Endothelial cell of umbilical vein (primary cell): ENCODE measurements at regions not wholly inside any gene's neighbourhood (a gene's known extent, or its start where the extent isn't known, plus 50 kb on each side); places are given as distances from the start of the nearest gene placed in this dataset.

Experiments
- BruUV-seq: library from RNA; stranded (reverse); fragments of 400-500 nt; replicated peaks from 2 replicates; lab custom pipeline; 2021; lab: Mats Ljungman, UMichigan
- CTCF ChIA-PET: fragments of 300-600, 350-600 bp; sonication (Branson Sonifier 250); formaldehyde crosslinking; loops from one replicate; lab custom pipeline; 2021; ENCODE audit warnings: antibody characterized with exemption, inconsistent platforms; lab: Charles Lee
- POLR2A ChIA-PET: fragments of 300-600, 350-600 bp; sonication (Branson Sonifier 250); formaldehyde crosslinking; loops from one replicate; lab custom pipeline; 2021; ENCODE audit warnings: antibody characterized with exemption, inconsistent platforms; lab: Charles Lee
- DNase-seq: peaks from one replicate; pipeline ENCODE4 v3.0.0-alpha.2; 2011; ENCODE audit warnings: low read depth, low spot score
- FAIRE-seq: peaks from 2 replicates; lab custom pipeline; 2011; peaks lifted over from hg19 to GRCh38; lab: Jason Lieb, UNC
- H2AFZ ChIP-seq: 2 replicates; pipeline ENCODE4 v1.6.0; 2012; ENCODE audit warnings: low read depth, low read length, control low read depth, inconsistent platforms
- H3K27ac ChIP-seq: 2 replicates; pipeline ENCODE4 v1.5.1; 2011; ENCODE audit warnings: low read depth, mild to moderate bottlenecking, control low read depth, low read length, moderate library complexity; ENCODE audit not compliant: insufficient read depth
- H3K27me3 ChIP-seq, 2 experiments: 2 replicates each; pipeline versions ENCODE4 v1.6.0 to v1.6.1; 2011; ENCODE audit warnings: low read length in 2 of 2, mixed read lengths in 1 of 2; ENCODE audit not compliant: control insufficient read depth in 2 of 2, insufficient read depth in 2 of 2
- H3K36me3 ChIP-seq, 2 experiments: 2 replicates in 1 of 2; 3 replicates in 1 of 2; pipeline ENCODE4 v1.5.1; 2011; ENCODE audit warnings: low read length in 2 of 2, mild to moderate bottlenecking in 1 of 2, moderate library complexity in 1 of 2; ENCODE audit not compliant: control insufficient read depth in 2 of 2, insufficient read depth in 2 of 2; ENCODE audit errors: extremely low read depth in 1 of 2
- H3K4me1 ChIP-seq: 3 replicates; pipeline ENCODE4 v1.5.1; 2011; ENCODE audit warnings: mild to moderate bottlenecking, low read length; ENCODE audit not compliant: control insufficient read depth, insufficient read depth; ENCODE audit errors: extremely low read depth
- H3K4me2 ChIP-seq: 2 replicates; pipeline ENCODE4 v1.6.1; 2011; ENCODE audit warnings: low read length, control low read depth, mixed read lengths; ENCODE audit not compliant: insufficient read depth
- H3K4me3 ChIP-seq, 3 experiments: fragments of 200-600 bp in 1 of 3; sonication (generic), shearing (Covaris generic) in 1 of 3; replicated peaks in 1 of 3; 2 replicates each; pipeline ENCODE4 v1.5.1; 2011 to 2016; ENCODE audit warnings: control low read depth in 3 of 3, low read length in 3 of 3, mild to moderate bottlenecking in 2 of 3, inconsistent platforms in 1 of 3, low read depth in 1 of 3, moderate library complexity in 1 of 3; ENCODE audit not compliant: insufficient read depth in 1 of 3
- H3K79me2 ChIP-seq: 2 replicates; pipeline ENCODE4 v1.6.0; 2012; ENCODE audit warnings: low read length, inconsistent platforms; ENCODE audit not compliant: control insufficient read depth, insufficient read depth
- H3K9ac ChIP-seq: replicated peaks from 2 replicates; pipeline ENCODE3; 2011; ENCODE audit warnings: low read length, control low read depth; ENCODE audit not compliant: insufficient read depth; ENCODE audit errors: extremely low read depth
- H3K9me1 ChIP-seq: replicated peaks from 3 replicates; pipeline ENCODE4 v1.6.0; 2011; ENCODE audit warnings: mild to moderate bottlenecking, low read length; ENCODE audit not compliant: control insufficient read depth, insufficient read depth; ENCODE audit errors: extremely low read depth
- H3K9me3 ChIP-seq: replicated peaks from 2 replicates; pipeline ENCODE4 v1.5.1; 2012; ENCODE audit warnings: low read length, inconsistent platforms; ENCODE audit not compliant: control insufficient read depth, insufficient read depth
- H4K20me1 ChIP-seq: replicated peaks from 2 replicates; pipeline ENCODE3; 2011; ENCODE audit warnings: mild to moderate bottlenecking, low read length; ENCODE audit not compliant: control insufficient read depth, insufficient read depth; ENCODE audit errors: extremely low read depth
- CTCF ChIP-seq, 2 donors: IDR thresholded peaks; 1 replicate in 1 of 2; 2 replicates in 1 of 2; pipeline ENCODE4 v1.5.1; 2011; ENCODE audit warnings: low read length in 2 of 2, mild to moderate bottlenecking in 2 of 2, moderate library complexity in 2 of 2, control low read depth in 1 of 2, inconsistent platforms in 1 of 2, low read depth in 1 of 2; ENCODE audit not compliant: insufficient read depth in 1 of 2; ENCODE audit errors: extremely low read depth in 1 of 2
- EZH2 ChIP-seq: IDR thresholded peaks from 2 replicates; pipeline ENCODE4 v1.6.1; 2012; ENCODE audit warnings: borderline replicate concordance, low read depth, mild to moderate bottlenecking, moderate library complexity, low read length, inconsistent platforms; ENCODE audit not compliant: severe bottlenecking
- FOS ChIP-seq: IDR thresholded peaks from 2 replicates; pipeline ENCODE4 v1.6.1; 2011; ENCODE audit warnings: mild to moderate bottlenecking, low read length, moderate library complexity, borderline replicate concordance; ENCODE audit not compliant: insufficient read depth
- GATA2 ChIP-seq: IDR thresholded peaks from 2 replicates; pipeline ENCODE4 v1.7.0; 2011; ENCODE audit warnings: low read depth, mild to moderate bottlenecking, moderate library complexity, mixed read lengths, low read length; ENCODE audit not compliant: insufficient read length, insufficient read depth
- JUN ChIP-seq: IDR thresholded peaks from 2 replicates; pipeline ENCODE4 v1.6.1; 2011; ENCODE audit warnings: borderline replicate concordance, low read depth; ENCODE audit not compliant: insufficient read length, insufficient read depth
- MAX ChIP-seq: IDR thresholded peaks from 2 replicates; pipeline ENCODE4 v1.6.1; 2011; ENCODE audit not compliant: insufficient read depth, insufficient read length
- MYC ChIP-seq: IDR thresholded peaks from one replicate; pipeline ENCODE4 v1.6.1; 2011; ENCODE audit warnings: mild to moderate bottlenecking, low read depth, low read length
- POLR2A ChIP-seq: IDR thresholded peaks from 2 replicates; pipeline ENCODE4 v1.6.1; 2012; ENCODE audit warnings: low read depth, mild to moderate bottlenecking, control low read depth, low read length
- POLR2AphosphoS5 ChIP-seq: IDR thresholded peaks from 2 replicates; pipeline ENCODE4 v1.6.1; 2012; ENCODE audit warnings: low read depth, mild to moderate bottlenecking, control low read depth, low read length, moderate library complexity; ENCODE audit not compliant: insufficient read depth
- dilution Hi-C: fragments of 300-500 bp; cut with MboI; formaldehyde crosslinking; loops from one replicate; pipeline ENCODE4 v1.15.0; 2019; ENCODE audit warnings: low sequenced_read_pairs; ENCODE audit not compliant: extremely low pct_ligation_motif_present
- intact Hi-C: fragments of 100-400 bp; cut with micrococcal nuclease; formaldehyde crosslinking; loops from one replicate; pipeline ENCODE4 v1.10.0; 2022

- no peak overlapping the region for H3K27ac ChIP-seq
- H3K4me2 ChIP-seq: no peak overlapping the region
- H3K36me3 ChIP-seq: no peaks in the 10 kb centered on the region
- H3K27me3 ChIP-seq: no peaks in the 10 kb centered on the region
- FAIRE-seq: no peak
- TF ChIP-seq GATA2 (no peak), MYC (no peak), FOS (no peak), JUN (no peak), POLR2AphosphoS5 (no peak), POLR2A (no peak), EZH2 (no peak), MAX (no peak), CTCF (IDR thresholded peaks at IDR 0.05; ENCODE audit: extremely low read depth in 1 of 2, insufficient read depth in 1 of 2, low read depth in 1 of 2, low read length in 2 of 2) (no peak)
- H3K9me1 ChIP-seq: no peaks in the 10 kb centered on the region
- ChIA-PET CTCF (interaction anchor here (1.0 kb wide), 1 partner anchor 186 kb away, joined by 3 read pairs; no protein-coding TSS in a partner anchor), POLR2A (no interaction called here)
- H3K4me3 ChIP-seq: no peak overlapping the region
- no peaks in the 10 kb centered on the region for H4K20me1 ChIP-seq
- no peak overlapping the region for H3K9ac ChIP-seq
- no TSS peak for BruUV-seq
- no peaks in the 10 kb centered on the region for H3K4me1 ChIP-seq
- DNase-seq: no peak
- no peak overlapping the region for H2AFZ ChIP-seq
- H3K9me3 ChIP-seq: no peaks in the 10 kb centered on the region
- dilution Hi-C loops: no loop called here
- intact Hi-C loops: no loop called here
- no peaks in the 10 kb centered on the region for H3K79me2 ChIP-seq
Observed at GRCh38 chr12:60308366-60308991, 712.6 kb downstream of the SLC16A7 start.
